DND-41 (cell line): ENCODE measurements at regions not wholly inside any gene's neighbourhood (a gene's known extent, or its start where the extent isn't known, plus 50 kb on each side); places are given as distances from the start of the nearest gene placed in this dataset.

Source experiments
- ATAC-seq: fragments of 200-7000 bp; cut with Tn5 transposase; 3 replicates; pipeline ENCODE4 v1.9.1; 2021; ENCODE audit warnings: low read depth; ENCODE audit not compliant: insufficient read depth
- DNase-seq: peaks from one replicate; pipeline ENCODE4 v3.0.0-alpha.2; 2020
- H2AFZ ChIP-seq: 2 replicates; pipeline ENCODE4 v1.6.0; 2012; ENCODE audit warnings: low read depth, low read length
- H3K27ac ChIP-seq: 2 replicates; pipeline ENCODE4 v1.5.1; 2012; ENCODE audit warnings: low read length, inconsistent platforms
- H3K27me3 ChIP-seq: fragments of 200-600 bp; sonication (generic); 2 replicates; pipeline ENCODE4 v1.6.0; 2012; ENCODE audit warnings: low read length, mild to moderate bottlenecking, inconsistent platforms; ENCODE audit not compliant: insufficient read depth, poor library complexity
- H3K36me3 ChIP-seq: 2 replicates; pipeline ENCODE4 v1.5.1; 2012; ENCODE audit warnings: low read length, inconsistent platforms; ENCODE audit not compliant: insufficient read depth
- H3K4me1 ChIP-seq: 2 replicates; pipeline ENCODE4 v1.5.1; 2012; ENCODE audit warnings: mild to moderate bottlenecking, low read length; ENCODE audit not compliant: insufficient read depth
- H3K4me2 ChIP-seq: 2 replicates; pipeline ENCODE4 v1.6.0; 2012; ENCODE audit warnings: mild to moderate bottlenecking, moderate library complexity, low read length, inconsistent platforms; ENCODE audit not compliant: insufficient read depth
- H3K4me3 ChIP-seq, 2 experiments: fragments of 200-600 bp in 1 of 2; shearing (Covaris generic) in 1 of 2; 2 replicates each; pipeline ENCODE4 v1.5.1; 2012 to 2016; ENCODE audit warnings: inconsistent platforms in 2 of 2, low read length in 2 of 2, mild to moderate bottlenecking in 2 of 2, low read depth in 1 of 2, moderate library complexity in 1 of 2
- H3K79me2 ChIP-seq: 2 replicates; pipeline ENCODE4 v1.6.0; 2012; ENCODE audit warnings: low read length, inconsistent platforms; ENCODE audit not compliant: insufficient read depth
- H3K9ac ChIP-seq: 2 replicates; pipeline ENCODE4 v1.6.0; 2012; ENCODE audit warnings: low read depth, mild to moderate bottlenecking, inconsistent platforms, low read length, moderate library complexity
- H3K9me3 ChIP-seq: 2 replicates; pipeline ENCODE4 v1.5.1; 2012; ENCODE audit warnings: low read length, moderate library complexity, mild to moderate bottlenecking, inconsistent platforms; ENCODE audit not compliant: insufficient read depth, severe bottlenecking
- H4K20me1 ChIP-seq: 2 replicates; pipeline ENCODE4 v1.6.0; 2012; ENCODE audit warnings: low read length; ENCODE audit not compliant: insufficient read depth
- CTCF ChIP-seq: IDR thresholded peaks from 2 replicates; pipeline ENCODE4 v1.5.1; 2012; ENCODE audit warnings: borderline replicate concordance, low read length, moderate library complexity, mild to moderate bottlenecking; ENCODE audit not compliant: poor library complexity, severe bottlenecking; ENCODE audit errors: extremely low read depth
- EZH2 ChIP-seq: IDR thresholded peaks from 3 replicates; pipeline ENCODE4 v1.6.1; 2012; ENCODE audit warnings: borderline replicate concordance, low read depth, mild to moderate bottlenecking, moderate library complexity, low read length, inconsistent platforms; ENCODE audit not compliant: severe bottlenecking

DNA sequence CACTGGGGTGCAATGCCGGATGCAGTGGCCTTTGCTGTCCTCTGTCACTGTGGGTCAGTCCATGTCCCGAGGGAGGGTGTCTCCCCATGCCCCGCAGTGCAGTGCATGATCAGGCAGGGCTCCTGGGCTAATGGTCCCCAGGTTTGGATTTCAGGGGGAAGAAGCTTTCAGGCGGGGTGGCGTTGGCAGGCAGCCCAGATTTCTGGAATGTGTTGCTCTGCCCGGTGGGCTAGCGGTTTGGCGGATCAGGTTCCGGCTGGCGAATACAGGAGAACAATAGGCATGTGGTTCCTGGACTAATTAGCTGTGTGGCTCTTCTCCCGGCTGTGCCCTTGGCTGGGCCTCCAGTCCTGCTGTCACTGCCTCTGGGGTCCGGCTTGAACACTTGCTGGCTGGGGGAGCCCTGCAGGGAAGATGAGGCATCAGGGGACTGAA lies 141.3 kb downstream of the FGF9 start:
- H3K79me2 ChIP-seq = no peaks in the 10 kb centered on the region
- H3K27ac ChIP-seq = no peak overlapping the region
- H3K4me2 ChIP-seq = no peak overlapping the region
- H4K20me1 ChIP-seq = no peaks in the 10 kb centered on the region
- no peak overlapping the region for H2AFZ ChIP-seq
- TF ChIP-seq CTCF = no peak
- TF ChIP-seq EZH2 = no peak
- H3K4me3 ChIP-seq = no peak overlapping the region
- H3K36me3 ChIP-seq = no peaks in the 10 kb centered on the region
- no peaks in the 10 kb centered on the region for H3K9me3 ChIP-seq
- no peaks in the 10 kb centered on the region for H3K27me3 ChIP-seq
- no peak for DNase-seq
- H3K9ac ChIP-seq = no peak overlapping the region
- no peaks in the 10 kb centered on the region for H3K4me1 ChIP-seq
- ATAC-seq = no peak

DNA sequence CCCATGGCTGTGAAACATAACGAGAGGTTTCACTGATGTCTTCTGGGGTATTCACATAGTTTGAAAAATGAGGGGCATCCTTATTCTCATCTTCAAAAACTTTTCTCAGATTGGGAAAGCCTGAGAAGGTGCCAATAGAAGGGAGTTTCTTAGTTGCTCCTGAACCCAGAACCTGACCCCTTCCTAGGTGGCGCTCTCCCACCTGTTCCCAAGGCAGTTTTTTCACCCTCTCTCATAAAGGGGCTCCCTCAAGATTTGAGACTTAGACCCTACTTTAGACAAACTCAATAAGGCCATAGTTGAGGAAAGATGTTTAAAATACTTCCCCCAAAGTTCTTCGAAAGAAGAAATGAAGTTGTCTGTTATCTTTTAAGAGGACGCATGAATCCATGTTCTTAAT lies 142.2 kb downstream of the FGF9 start:
- Histone ChIP-seq H4K20me1 (no peaks in the 10 kb centered on the region), H3K9ac (no peak overlapping the region), H3K27me3 (no peaks in the 10 kb centered on the region), H3K79me2 (no peaks in the 10 kb centered on the region), H3K4me1 (no peaks in the 10 kb centered on the region), H3K4me2 (no peak overlapping the region), H3K9me3 (no peaks in the 10 kb centered on the region), H3K27ac (no peak overlapping the region), H2AFZ (no peak overlapping the region), H3K4me3 (no peak overlapping the region), H3K36me3 (no peaks in the 10 kb centered on the region)
- DNase-seq (no peak), ATAC-seq (no peak)
- TF ChIP-seq CTCF (peak; percentile 30), EZH2 (no peak)

GRCh38 chr13:21813844-21814243 lies 143.0 kb downstream of the FGF9 start:
- Histone ChIP-seq H3K9me3 (no peaks in the 10 kb centered on the region), H3K4me2 (no peak overlapping the region), H3K36me3 (no peaks in the 10 kb centered on the region), H3K9ac (no peak overlapping the region), H3K79me2 (no peaks in the 10 kb centered on the region), H4K20me1 (no peaks in the 10 kb centered on the region), H3K27ac (no peak overlapping the region), H3K4me1 (no peaks in the 10 kb centered on the region), H3K4me3 (no peak overlapping the region), H2AFZ (no peak overlapping the region), H3K27me3 (no peaks in the 10 kb centered on the region)
- ATAC-seq (no peak), DNase-seq (no peak)
- TF ChIP-seq CTCF (no peak), EZH2 (no peak)

GRCh38 chr13:21814604-21815003 lies 143.7 kb downstream of the FGF9 start:
- Histone ChIP-seq H3K27me3 (no peaks in the 10 kb centered on the region), H3K27ac (no peak overlapping the region), H4K20me1 (no peaks in the 10 kb centered on the region), H3K9ac (no peak overlapping the region), H3K4me3 (no peak overlapping the region), H2AFZ (no peak overlapping the region), H3K9me3 (no peaks in the 10 kb centered on the region), H3K4me2 (no peak overlapping the region), H3K36me3 (no peaks in the 10 kb centered on the region), H3K79me2 (no peaks in the 10 kb centered on the region), H3K4me1 (no peaks in the 10 kb centered on the region)
- ATAC-seq (no peak), DNase-seq (no peak)
- TF ChIP-seq EZH2 (no peak), CTCF (no peak)
